Glomerular endothelial cell (primary cell): ENCODE measurements at regions not wholly inside any gene's neighbourhood (a gene's known extent, or its start where the extent isn't known, plus 50 kb on each side); places are given as distances from the start of the nearest gene placed in this dataset.

ENCODE experiments used
- DNase-seq: peaks from one replicate; pipeline ENCODE4 v3.0.0-alpha.2; 2011; ENCODE audit warnings: low read depth, low spot score; ENCODE audit errors: extremely low read depth

- no peak for DNase-seq
Observed at GRCh38 chr6:77181749-77182148, 281.5 kb downstream of the HTR1B start.

DNA sequence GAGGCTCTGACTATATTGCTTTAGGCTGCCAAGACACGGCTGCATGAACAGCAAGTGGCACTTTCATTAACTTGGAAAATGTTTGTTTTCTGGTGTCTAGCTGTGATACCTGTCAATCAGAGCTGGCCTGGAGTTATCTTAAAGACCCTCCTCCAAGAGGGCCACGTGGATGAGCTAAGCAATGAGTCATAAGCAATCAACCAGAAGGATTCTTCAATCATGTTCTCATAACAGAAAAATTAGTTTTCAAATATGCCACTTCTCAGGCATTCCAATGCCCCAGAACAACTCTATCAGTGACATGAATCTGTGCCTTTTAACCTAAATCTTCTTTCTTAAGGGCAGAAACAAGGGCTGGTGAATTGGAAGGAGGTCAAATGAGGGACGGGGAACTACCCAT is 283.0 kb downstream of the HTR1B start:
- no peak for DNase-seq

GRCh38 chr6:77178821-77179220 is 284.5 kb downstream of the HTR1B start:
- no peak for DNase-seq

- DNase-seq = no peak
Observed at GRCh38 chr6:77177470-77177869, 285.8 kb downstream of the HTR1B start.

GRCh38 chr6:77173472-77174074 is 289.7 kb downstream of the HTR1B start:
- DNase-seq = no peak

DNA sequence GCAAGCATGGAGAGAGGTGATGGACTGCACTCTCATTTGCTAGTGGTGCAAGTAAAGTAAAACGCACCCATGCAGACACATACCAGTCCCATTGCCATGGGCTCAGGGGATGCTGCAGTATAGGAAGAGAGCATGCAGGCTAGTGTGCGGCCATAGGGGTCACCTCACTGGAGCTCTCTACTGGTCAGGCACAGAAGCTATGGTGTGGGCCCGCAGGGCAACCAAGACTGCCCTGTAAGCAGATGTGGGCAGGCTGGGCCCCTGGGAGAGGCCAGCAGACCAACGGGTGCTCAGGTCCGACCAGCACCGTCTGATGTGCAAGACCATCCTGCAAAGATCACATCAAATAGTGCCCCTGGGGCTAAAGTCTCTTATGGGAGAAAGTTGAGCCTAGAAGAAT is 290.7 kb downstream of the HTR1B start:
- DNase-seq = no peak

- DNase-seq = no peak
Observed at GRCh38 chr6:77159730-77160129, 303.6 kb downstream of the HTR1B start.

GRCh38 chr6:77151241-77151640 is 312.1 kb downstream of the HTR1B start:
- DNase-seq = no peak

GRCh38 chr6:77150736-77151135 is 312.6 kb downstream of the HTR1B start:
- DNase-seq = no peak

- DNase-seq = no peak
Observed at GRCh38 chr6:77145244-77145643, 318.0 kb downstream of the HTR1B start.

DNA sequence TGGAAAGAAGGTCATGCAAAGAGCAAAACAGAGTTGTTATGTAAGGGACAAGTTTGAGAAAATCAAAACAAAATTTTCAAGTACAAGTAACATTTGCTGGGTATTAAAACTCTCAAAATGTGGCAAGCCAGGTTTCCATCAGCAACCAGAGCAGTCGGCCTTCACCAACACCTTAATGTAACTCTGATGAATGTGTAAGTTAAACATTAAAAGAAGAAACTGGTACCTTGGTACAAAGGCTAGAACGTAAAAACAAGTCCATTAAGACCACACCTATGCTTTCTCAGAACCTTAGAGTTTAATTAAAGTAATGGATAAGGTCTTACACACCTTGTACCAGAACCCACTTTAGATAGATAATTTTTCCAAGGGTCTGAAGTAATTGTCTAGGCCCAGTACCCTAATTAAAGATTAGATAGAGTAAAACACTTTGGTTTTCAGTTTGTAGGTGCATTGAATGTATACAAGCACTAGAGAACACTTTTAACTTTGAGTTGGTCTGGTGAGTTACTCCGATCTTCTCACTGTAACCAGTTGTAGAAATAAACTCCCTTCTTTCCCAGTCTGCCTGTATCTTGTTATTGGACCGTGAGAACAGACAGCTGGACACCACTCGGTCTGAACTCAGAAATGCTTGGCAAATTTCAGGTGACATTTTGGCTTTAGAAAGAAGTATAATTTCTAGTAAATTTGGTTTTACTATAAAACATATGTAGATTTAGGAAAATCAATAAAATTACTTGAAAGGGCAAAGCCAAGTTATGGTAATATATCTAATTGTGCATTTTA is 319.4 kb downstream of the HTR1B start:
- DNase-seq = no peak

DNA sequence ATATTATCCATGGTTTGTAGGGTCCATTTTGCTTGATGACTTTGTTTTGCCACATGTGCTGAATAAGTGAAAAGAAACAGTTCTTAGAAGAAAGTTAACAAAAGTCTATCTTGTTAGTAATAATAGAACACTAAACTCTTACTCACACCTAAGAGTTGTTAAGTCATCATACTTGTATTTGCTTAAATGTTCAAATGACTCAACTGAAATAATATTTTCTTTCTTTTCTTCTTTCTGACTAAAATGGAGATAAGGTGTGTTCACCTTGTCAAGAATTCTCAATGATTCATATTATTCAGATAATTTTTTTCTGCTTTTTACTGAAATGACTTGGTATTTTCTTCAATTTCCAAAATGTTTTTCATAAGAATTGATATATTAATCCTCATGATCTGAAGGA is 327.2 kb downstream of the HTR1B start:
- DNase-seq = no peak

DNA sequence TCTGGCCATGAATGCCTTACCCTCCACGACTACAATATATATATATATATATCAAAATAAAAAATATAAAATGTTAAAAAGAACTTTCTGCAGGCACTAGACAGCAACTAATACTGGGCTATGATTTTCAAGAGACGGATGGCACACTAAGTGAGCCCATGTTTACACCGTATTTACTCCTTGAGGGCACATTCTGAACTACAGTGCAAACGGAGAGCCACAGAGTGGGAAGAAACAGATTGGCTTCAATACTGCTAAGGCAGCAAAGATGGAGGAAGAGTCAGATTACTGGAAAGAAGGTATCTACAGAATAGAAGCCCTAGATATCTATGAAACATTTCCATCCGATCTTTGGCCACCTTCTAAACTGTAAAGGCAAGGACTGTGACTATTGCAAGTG is 330.3 kb downstream of the HTR1B start:
- DNase-seq = no peak

- no peak for DNase-seq
Observed at GRCh38 chr6:77131426-77131825, 331.9 kb downstream of the HTR1B start.

DNA sequence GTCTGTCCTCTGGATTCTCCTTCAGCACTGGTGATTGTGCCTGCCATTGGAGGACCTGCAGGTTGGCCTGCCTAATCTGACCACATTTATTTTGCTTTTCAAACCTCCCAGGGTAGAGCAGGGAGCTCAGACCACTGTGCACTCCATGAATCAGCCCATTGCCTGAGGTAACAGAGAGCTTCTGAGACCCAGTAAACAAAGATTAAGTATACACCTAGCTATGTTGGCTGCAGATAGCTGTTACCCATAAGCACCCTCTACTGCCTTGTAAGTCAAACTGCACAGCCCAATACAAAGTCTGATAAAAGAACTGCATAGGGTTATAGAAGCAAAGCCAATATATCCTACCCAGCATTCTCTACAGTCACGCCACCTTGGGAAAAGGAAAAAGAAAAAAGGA is 338.7 kb downstream of the HTR1B start:
- no peak for DNase-seq

DNA sequence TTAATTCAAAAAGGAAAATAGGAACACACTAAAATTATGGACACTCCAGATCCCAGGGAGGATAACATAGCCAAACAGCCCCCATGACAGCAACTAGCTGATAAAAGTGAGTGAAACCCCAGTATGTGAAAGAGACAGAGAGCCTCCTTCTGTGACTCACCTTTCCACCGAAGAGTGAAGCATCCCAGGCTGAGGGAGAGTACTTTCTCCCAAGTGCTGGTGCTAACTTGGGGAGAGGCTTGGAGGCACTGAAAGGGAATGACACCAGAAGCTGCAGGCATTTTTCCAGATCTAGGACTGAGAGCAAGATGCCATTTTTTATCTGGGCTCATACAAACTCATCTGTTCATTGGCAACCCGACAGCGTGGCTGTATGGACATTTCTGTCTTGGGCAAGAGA is 339.8 kb downstream of the HTR1B start:
- no peak for DNase-seq

DNA sequence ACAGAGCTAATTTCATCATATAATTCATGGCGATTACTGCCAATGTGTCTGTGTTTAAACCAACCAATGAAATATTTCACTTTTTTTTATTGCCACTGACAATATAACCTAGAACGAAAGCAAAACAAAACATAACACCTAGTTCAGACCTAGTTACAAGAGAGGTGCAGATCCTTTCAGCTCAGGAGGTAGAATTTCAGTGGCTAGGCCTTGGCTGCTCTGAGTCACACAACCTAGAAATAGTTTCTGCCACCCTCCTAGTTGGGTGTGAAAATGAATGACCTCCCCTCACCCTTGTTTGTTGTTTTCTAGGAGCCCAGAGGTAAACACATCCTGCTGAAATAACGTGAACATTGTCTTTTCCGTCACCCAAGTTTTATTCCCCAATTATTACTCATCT is 356.3 kb downstream of the HTR1B start:
- no peak for DNase-seq

DNA sequence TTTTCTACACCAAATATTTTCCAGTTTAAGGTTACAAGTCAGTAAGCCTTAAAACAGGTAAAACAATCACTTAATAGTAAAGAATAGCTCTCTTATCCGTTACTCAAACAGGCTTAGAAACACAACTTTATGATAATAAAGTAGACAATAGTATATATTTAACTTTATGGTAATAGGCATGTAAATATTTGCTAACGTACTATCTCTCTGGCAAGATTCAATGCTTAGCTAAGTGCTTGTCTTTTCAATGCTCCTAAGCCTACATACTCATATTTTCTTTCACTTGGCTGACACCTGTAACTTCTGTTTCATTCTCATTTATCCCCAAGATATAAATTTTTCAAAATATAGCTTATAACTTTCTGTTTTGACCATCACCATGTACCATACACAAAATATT is 358.2 kb downstream of the HTR1B start:
- no peak for DNase-seq

DNA sequence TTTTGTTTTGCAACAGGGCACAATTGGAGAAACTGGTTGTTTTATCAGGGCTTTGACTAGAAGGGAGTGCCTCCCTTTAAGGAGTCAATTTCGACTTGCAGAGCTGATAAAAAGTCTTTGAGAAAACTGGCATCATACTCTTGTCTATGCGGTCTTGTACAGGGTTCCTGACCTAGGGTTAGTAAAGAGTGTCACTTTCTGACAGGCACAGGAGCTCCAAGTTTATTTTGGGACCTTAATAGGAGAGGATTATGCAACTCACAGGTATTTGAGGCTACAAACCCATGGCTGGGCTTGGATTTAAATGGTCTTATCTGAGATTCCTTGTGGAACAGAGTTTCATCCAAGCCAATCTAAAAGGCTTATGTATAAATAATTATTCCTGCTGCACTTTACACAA is 365.4 kb downstream of the HTR1B start:
- no peak for DNase-seq

DNA sequence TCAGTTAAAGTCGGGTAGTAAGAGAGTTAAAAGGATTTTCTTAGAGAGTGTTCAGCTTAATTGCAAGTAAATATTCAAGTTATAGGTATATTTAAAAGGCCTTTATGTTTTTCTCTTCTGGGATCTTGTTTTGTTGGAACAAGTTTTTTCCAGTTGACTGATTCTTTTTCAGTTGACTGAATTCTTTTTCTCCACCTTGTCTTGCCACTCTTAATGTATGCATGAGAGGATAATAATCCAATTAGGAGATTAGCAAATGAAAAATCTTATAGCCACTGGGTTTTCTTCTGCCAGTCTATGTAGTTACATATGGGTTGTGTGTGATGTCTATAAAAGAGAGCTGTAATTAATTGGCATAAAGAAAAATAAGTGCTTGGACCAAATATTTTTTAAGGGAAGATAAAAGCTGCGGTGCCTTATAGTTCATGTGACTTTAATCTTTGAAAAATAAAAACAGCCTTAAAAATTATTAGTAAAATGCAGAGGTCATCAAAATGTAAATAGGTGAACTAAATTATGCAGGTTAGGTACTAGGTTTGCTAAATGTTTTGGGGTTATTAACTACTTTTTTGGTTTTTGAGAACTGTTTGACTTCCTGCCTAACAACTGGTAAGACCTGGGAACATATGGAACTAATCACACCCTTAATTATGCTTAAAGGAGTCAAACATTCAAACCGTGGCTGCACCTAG is 367.2 kb downstream of the HTR1B start:
- no peak for DNase-seq

- DNase-seq = no peak
Observed at GRCh38 chr6:77094821-77095220, 368.5 kb downstream of the HTR1B start.

DNA sequence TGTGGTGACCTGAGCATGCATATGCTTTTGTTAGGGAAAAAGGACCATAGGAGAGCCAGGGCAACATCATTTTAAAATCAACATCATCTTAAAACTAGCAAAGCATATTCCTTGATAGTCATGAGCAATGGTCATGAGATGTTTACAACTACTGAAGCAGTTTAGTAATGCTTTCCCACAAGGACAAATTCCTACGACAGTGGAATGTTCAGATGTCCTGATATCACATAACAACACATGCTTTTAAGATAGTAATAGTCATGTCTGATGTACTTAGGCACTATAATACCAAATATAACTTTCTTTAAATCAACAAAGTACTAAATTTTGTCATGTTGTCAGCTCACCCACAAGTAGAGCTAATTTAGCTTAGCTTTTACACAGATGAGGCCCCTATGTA is 370.3 kb downstream of the HTR1B start:
- peak; percentile 2 for DNase-seq
